GM19023 (cell line): ENCODE measurements at regions not wholly inside any gene's neighbourhood (a gene's known extent, or its start where the extent isn't known, plus 50 kb on each side); places are given as distances from the start of the nearest gene placed in this dataset.
"Not testable (repeated sequence)": the region's sequence is repeated elsewhere in the genome, so short reads cannot be mapped to it uniquely, and the experiment has no call there.

Experiments used
- ATAC-seq: cut with Tn5 transposase; IDR thresholded peaks from one replicate; pipeline ENCODE4 v1.9.1; 2021; ENCODE audit warnings: mild to moderate bottlenecking, moderate library complexity; ENCODE audit not compliant: unreplicated experiment

DNA sequence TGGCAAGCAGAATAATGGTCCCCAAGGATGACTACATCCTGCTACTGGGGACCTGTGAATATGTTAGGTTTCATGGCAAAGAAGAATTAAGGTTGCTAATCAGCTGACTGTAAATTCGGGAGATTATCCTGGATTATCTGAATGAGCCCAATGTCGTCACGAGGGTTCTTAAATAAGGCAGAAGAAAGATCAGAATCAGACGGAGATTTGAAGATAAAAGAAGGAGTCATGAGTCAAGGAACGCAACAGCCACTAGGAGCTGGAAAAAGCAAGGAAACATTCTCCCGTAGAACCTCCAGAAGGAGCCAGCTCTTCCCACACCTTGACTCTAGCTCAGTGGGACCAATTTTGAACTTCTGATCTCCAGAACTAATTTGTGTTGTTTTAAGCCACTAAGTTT, 82.9 kb upstream of the APBB1IP start:
- no peak for ATAC-seq

DNA sequence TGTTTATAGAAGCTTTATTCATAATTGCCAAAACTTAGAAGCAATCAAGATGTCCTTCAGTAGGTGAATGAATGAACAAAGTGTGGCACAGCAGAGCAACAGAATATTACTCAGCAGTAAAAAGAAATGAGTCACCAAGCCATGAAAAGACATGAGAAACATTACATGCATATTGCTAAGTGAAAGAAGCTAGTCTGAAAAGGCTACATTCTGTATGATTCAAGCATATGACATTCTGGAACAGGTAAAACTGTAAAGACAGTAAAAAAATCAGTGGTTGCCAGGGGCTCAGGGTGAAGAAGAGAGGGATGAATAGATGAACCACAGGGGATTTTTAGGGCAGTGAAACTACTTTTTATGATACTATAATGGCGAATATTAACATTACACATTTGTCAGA, 80.9 kb upstream of the APBB1IP start:
- peak; percentile 85 for ATAC-seq

DNA sequence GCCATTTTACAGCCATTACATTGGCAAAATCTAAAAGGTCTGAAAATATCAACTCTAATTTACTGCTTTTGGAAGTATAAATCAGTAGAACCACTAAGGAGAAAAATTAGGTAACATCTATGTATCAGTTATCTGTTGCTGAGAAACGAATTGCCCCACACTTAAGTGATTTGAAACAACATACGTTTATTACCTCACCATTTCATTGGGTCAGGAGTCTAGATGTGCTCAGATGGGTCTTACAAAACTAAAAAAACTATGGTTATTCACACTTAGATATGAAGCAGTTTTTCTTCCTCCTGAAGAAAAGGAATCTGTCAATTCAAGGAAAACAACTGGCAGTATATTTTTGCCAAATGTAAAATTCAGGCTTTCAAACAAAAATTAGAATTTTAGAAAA, 80.1 kb upstream of the APBB1IP start:
- ATAC-seq: no peak

DNA sequence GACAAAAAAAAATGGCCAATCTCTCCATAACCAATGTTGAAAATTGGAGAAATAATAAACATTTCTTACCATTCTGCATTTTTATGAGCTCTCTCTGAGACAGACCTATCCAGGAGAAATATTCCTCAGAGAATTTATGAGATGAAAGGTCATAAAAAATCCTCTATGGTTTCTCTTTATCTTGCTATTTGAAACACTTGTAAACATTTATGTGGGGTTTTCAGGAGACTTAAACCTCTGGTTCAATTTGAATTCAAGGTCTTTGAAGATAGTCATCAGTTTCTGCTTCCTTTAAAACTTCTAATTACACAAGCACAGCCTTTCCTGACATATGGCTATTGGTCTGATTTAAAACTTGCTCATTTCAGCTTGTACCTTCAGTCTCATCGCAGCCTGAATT, 78.5 kb upstream of the APBB1IP start:
- no peak for ATAC-seq

GRCh38 chr10:26361351-26361750, 76.8 kb upstream of the APBB1IP start:
- no peak for ATAC-seq

GRCh38 chr10:26361971-26362370, 76.2 kb upstream of the APBB1IP start:
- no peak for ATAC-seq

GRCh38 chr10:26365681-26366358, 72.3 kb upstream of the APBB1IP start:
- no peak for ATAC-seq

DNA sequence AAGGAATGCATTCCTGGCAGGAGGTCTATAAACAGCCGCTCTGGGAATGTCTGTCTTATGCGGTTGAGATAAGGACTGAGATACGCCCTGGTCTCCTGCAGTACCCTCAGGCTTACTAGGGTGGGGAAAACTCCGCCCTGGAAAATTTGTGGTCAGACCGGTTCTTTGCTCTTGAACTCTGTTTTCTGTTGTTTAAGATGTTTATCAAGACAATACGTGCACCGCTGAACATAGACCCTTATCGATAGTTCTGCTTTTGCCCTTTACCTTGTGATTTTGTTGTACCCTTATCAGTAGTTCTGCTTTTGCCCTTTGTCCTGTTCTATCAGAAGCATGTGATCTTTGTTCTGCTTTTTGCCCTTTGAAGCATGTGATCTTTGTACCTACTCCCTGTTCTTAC, 71.1 kb upstream of the APBB1IP start:
- not testable (repeated sequence) for ATAC-seq

- ATAC-seq: no peak
These were observed 70.4 kb upstream of the APBB1IP start for GRCh38 chr10:26367771-26368170.

GRCh38 chr10:26368463-26368862, 69.7 kb upstream of the APBB1IP start:
- ATAC-seq: peak; percentile 68

DNA sequence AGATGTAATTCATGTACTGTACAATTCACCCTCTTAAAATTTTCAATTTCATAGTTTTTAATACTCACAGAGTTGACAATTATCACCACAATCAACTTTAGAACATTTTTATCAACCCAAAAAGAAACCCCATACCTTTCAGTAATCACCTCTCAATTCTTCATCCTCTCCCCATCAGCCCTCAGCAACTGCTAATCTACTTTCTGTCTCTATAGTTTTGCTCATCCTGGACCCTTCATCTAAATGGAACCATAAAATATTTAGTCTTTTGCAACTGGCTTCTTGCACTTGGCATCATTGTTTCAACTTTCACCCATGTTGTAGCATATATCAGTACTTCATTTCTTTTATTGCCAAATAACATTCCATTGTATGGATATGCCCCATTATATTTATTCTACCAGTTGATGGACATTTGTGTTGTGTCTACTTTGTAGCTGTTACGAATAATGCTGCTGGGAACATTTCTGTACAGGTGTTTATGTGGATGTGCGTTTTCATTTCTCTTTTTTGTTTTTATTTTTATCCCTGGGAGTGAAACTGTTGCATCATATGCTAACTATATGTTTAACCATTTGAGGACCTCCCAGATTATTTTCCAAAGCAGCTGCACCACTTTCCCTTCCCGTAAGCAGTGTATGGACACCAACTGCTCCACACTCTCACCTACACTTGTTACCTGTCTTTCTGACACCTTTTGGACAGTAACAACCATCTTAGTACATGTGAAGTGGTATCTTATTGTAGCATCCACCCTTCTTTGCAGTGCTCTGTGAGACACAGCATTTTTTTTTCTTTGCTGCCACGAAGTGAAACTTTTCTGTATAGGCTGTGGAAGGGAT, 65.4 kb upstream of the APBB1IP start:
- ATAC-seq: peak; percentile 63

GRCh38 chr10:26374426-26374825, 63.7 kb upstream of the APBB1IP start:
- ATAC-seq: no peak

DNA sequence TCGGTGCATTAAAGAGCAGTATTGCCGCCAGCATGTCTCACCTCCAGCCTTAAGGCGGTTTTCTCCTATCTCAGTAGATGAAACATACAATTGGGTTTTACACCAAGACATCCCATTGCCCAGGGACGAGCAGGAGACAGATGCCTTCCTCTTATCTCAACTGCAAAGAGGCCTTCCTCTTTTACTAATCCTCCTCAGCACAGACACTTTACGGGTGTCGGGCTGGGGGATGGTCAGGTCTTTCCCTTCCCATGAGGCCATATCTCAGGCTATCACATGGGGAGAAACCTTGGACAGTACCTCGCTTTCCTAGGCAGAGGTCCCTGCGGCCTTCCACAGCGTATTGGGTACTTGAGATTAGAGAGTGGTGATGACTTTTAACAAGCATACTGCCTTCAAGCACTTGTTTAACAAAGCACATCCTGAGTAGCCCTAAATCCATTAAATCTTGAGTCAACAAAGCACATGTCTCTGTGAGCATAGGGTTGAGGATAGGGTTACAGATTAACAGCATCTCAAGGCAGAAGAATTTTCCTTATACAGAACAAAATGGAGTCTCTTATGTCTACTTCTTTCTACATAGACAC, 60.8 kb upstream of the APBB1IP start:
- ATAC-seq: not testable (repeated sequence)

DNA sequence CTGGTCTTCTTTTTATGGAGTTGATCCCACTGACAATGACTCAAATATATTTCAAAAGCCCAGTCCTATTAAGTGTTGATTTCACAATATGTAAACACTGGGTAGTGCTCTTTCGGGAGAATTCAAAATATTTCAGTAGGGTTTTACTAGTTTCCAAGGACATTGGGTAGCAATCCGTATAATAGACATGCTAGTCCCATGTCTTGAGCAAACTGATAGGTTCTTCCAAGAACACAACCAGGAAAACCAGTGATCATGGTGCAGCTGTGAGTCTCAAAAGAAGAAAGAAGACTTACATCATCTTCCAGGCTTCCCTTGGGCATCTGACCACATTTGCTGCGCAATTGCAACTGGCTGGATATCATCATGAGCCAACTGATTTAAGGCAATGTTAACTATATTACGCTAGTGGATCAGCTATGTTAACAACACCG, 59.3 kb upstream of the APBB1IP start:
- ATAC-seq: no peak

DNA sequence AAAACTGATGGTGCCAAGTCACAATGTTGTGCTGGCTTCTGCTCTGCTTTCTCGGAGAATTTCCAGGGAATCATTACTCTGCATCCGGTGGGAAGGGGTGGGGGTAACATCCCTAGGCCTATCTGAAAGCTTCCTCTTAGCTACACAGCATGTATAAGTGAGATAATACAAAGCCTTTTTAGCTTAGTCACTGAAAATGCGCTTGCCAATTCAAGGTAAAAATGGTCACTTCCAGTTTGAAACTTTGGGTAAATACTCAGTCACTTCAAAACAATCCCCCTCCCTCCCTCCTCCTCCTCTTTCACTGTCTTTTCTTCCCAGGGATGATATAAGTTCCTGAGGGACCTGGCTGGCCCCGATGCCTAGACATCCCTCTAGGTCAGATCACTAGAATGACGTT, 57.3 kb upstream of the APBB1IP start:
- ATAC-seq: no peak

DNA sequence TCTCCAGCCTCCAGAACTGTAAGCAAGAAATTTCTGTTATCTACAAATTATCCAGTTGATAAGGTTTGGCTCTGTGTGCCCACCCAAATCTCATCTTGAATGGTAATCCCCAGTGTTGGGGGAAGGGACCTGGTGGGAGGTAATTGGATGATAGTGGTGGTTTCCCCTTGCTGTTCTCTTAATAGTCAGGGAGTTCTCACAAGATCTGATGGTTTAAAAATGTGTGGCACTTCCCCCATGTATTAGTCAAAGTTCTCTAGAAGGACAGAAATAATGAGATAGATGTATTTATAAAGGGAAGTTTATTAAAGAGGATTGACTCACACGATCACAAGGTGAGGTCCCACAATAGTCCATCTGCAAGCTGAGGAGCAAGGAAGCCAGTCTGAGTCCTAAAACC, 56.2 kb upstream of the APBB1IP start:
- ATAC-seq: no peak

DNA sequence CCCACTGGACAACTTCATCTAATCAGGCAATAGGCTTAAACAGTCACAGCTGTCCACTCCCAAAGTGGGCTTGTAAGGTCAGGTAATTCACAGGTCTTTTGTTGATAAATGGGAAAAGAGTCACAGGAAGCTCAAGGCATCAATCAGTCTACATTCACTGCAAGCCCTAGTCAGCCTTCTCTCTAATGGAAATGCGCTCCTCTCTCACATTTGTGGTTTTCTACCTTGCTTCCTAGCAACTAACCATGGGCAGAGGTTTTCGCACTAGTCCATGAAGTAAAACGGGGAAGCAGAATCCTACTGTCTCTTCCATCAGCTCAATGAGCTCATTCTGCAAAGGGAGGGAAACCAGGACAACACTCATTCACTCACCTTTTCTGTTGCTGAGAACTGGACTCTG, 53.5 kb upstream of the APBB1IP start:
- ATAC-seq: no peak

GRCh38 chr10:26385443-26385842, 52.7 kb upstream of the APBB1IP start:
- no peak for ATAC-seq

- ATAC-seq: no peak
These were observed 51.4 kb upstream of the APBB1IP start for GRCh38 chr10:26386781-26387180.
